ENCODE measurements at regions not wholly inside any gene's neighbourhood (a gene's known extent, or its start where the extent isn't known, plus 50 kb on each side); places are given as distances from the start of the nearest gene placed in this dataset.
"Not testable (repeated sequence)": the region's sequence is repeated elsewhere in the genome, so short reads cannot be mapped to it uniquely, and the experiment has no call there.

- Mint-ChIP-seq H3K4me3 (no peak overlapping the region), H3K27me3 (no peaks in the 10 kb centered on the region), H3K4me1 (no peaks in the 10 kb centered on the region), H3K36me3 (ENCODE audit: low read depth) (no peaks in the 10 kb centered on the region), H3K27ac (no peak overlapping the region), H3K9me3 (no peaks in the 10 kb centered on the region)
- ChIA-PET POLR2A (no interaction called here), CTCF (no interaction called here)
- no peak for DNase-seq
Measured at GRCh38 chr13:106100171-106100919, 435.1 kb downstream of the EFNB2 start.

GRCh38 chr13:106099765-106100164 lies 435.7 kb downstream of the EFNB2 start:
- Mint-ChIP-seq H3K36me3 (ENCODE audit: low read depth) (no peaks in the 10 kb centered on the region), H3K9me3 (no peaks in the 10 kb centered on the region), H3K27ac (no peak overlapping the region), H3K4me3 (no peak overlapping the region), H3K27me3 (no peaks in the 10 kb centered on the region), H3K4me1 (no peaks in the 10 kb centered on the region)
- no peak for DNase-seq
- ChIA-PET POLR2A (no interaction called here), CTCF (no interaction called here)

- Mint-ChIP-seq H3K36me3 (ENCODE audit: low read depth) (no peaks in the 10 kb centered on the region), H3K27me3 (no peaks in the 10 kb centered on the region), H3K4me1 (no peaks in the 10 kb centered on the region), H3K9me3 (no peaks in the 10 kb centered on the region), H3K27ac (no peak overlapping the region), H3K4me3 (no peak overlapping the region)
- ChIA-PET CTCF (no interaction called here), POLR2A (no interaction called here)
- no peak for DNase-seq
Measured at GRCh38 chr13:106098778-106099177, 436.7 kb downstream of the EFNB2 start.

- Mint-ChIP-seq H3K36me3 (ENCODE audit: low read depth) (no peaks in the 10 kb centered on the region), H3K27me3 (no peaks in the 10 kb centered on the region), H3K4me1 (no peaks in the 10 kb centered on the region), H3K27ac (no peak overlapping the region), H3K4me3 (no peak overlapping the region), H3K9me3 (no peaks in the 10 kb centered on the region)
- ChIA-PET POLR2A (no interaction called here), CTCF (no interaction called here)
- DNase-seq = no peak
Measured at GRCh38 chr13:106096661-106097092, 438.8 kb downstream of the EFNB2 start.

- no peak for DNase-seq
- H3K27ac Mint-ChIP-seq = no peak overlapping the region
- no peaks in the 10 kb centered on the region for H3K4me1 Mint-ChIP-seq
- H3K27me3 Mint-ChIP-seq = no peaks in the 10 kb centered on the region
- POLR2A ChIA-PET = no interaction called here
- H3K9me3 Mint-ChIP-seq = no peaks in the 10 kb centered on the region
- no peaks in the 10 kb centered on the region for H3K36me3 Mint-ChIP-seq (ENCODE audit: low read depth)
- CTCF ChIA-PET = no interaction called here
- H3K4me3 Mint-ChIP-seq = no peak overlapping the region
Measured at GRCh38 chr13:106095919-106096318, 439.5 kb downstream of the EFNB2 start.

- H3K4me3 Mint-ChIP-seq = no peak overlapping the region
Measured at GRCh38 chr13:106095406-106095805, 440.1 kb downstream of the EFNB2 start.

GRCh38 chr13:106090001-106090400 lies 445.5 kb downstream of the EFNB2 start:
- Mint-ChIP-seq H3K27me3 (no peaks in the 10 kb centered on the region), H3K36me3 (ENCODE audit: low read depth) (no peaks in the 10 kb centered on the region), H3K4me3 (no peak overlapping the region), H3K27ac (no peak overlapping the region), H3K4me1 (no peaks in the 10 kb centered on the region), H3K9me3 (no peaks in the 10 kb centered on the region)
- ChIA-PET CTCF (no interaction called here), POLR2A (no interaction called here)
- DNase-seq = no peak

More at GRCh38 chr13:106095406-106095805, 440.1 kb downstream of the EFNB2 start:
- DNase-seq = no peak
- CTCF ChIA-PET = no interaction called here
- Mint-ChIP-seq H3K36me3 (ENCODE audit: low read depth) (no peaks in the 10 kb centered on the region), H3K27me3 (no peaks in the 10 kb centered on the region), H3K27ac (no peak overlapping the region), H3K9me3 (no peaks in the 10 kb centered on the region), H3K4me1 (no peaks in the 10 kb centered on the region)
- POLR2A ChIA-PET = no interaction called here

GRCh38 chr13:106089261-106089980 lies 446.0 kb downstream of the EFNB2 start:
- CTCF ChIA-PET = no interaction called here
- no peak overlapping the region for H3K4me3 Mint-ChIP-seq
- no peaks in the 10 kb centered on the region for H3K36me3 Mint-ChIP-seq (ENCODE audit: low read depth)
- H3K4me1 Mint-ChIP-seq = no peaks in the 10 kb centered on the region
- H3K9me3 Mint-ChIP-seq = no peaks in the 10 kb centered on the region
- POLR2A ChIA-PET = no interaction called here
- H3K27me3 Mint-ChIP-seq = no peaks in the 10 kb centered on the region
- no peak for DNase-seq
- H3K27ac Mint-ChIP-seq = no peak overlapping the region

GRCh38 chr13:106088085-106088484 lies 447.4 kb downstream of the EFNB2 start:
- POLR2A ChIA-PET = no interaction called here
- Mint-ChIP-seq H3K4me1 (no peaks in the 10 kb centered on the region), H3K4me3 (no peak overlapping the region), H3K27ac (no peak overlapping the region), H3K36me3 (ENCODE audit: low read depth) (no peaks in the 10 kb centered on the region), H3K9me3 (no peaks in the 10 kb centered on the region), H3K27me3 (no peaks in the 10 kb centered on the region)
- CTCF ChIA-PET = no interaction called here
- DNase-seq = no peak

GRCh38 chr13:106087201-106087600 lies 448.3 kb downstream of the EFNB2 start:
- Mint-ChIP-seq H3K4me3 (no peak overlapping the region), H3K4me1 (no peaks in the 10 kb centered on the region), H3K27ac (no peak overlapping the region), H3K36me3 (ENCODE audit: low read depth) (no peaks in the 10 kb centered on the region), H3K9me3 (no peaks in the 10 kb centered on the region), H3K27me3 (no peaks in the 10 kb centered on the region)
- ChIA-PET CTCF (no interaction called here), POLR2A (no interaction called here)
- DNase-seq = no peak

GRCh38 chr13:106083620-106084350 lies 451.7 kb downstream of the EFNB2 start:
- CTCF ChIA-PET = no interaction called here
- POLR2A ChIA-PET = no interaction called here
- no peaks in the 10 kb centered on the region for H3K27me3 Mint-ChIP-seq
- H3K9me3 Mint-ChIP-seq = no peaks in the 10 kb centered on the region
- DNase-seq = no peak
- no peaks in the 10 kb centered on the region for H3K36me3 Mint-ChIP-seq (ENCODE audit: low read depth)
- no peak overlapping the region for H3K27ac Mint-ChIP-seq
- H3K4me3 Mint-ChIP-seq = no peak overlapping the region
- no peaks in the 10 kb centered on the region for H3K4me1 Mint-ChIP-seq

GRCh38 chr13:106081221-106081620 lies 454.2 kb downstream of the EFNB2 start:
- POLR2A ChIA-PET; H3K4me1 Mint-ChIP-seq; DNase-seq; CTCF ChIA-PET; H3K4me3 Mint-ChIP-seq; H3K27me3 Mint-ChIP-seq; H3K27ac Mint-ChIP-seq; H3K9me3 Mint-ChIP-seq; H3K36me3 Mint-ChIP-seq (ENCODE audit: low read depth): not testable (repeated sequence)

- Mint-ChIP-seq H3K36me3 (ENCODE audit: low read depth) (no peaks in the 10 kb centered on the region), H3K9me3 (peaks cover 2% of the 10 kb centered on the region), H3K4me1 (no peaks in the 10 kb centered on the region), H3K27me3 (no peaks in the 10 kb centered on the region), H3K27ac (no peak overlapping the region), H3K4me3 (no peak overlapping the region)
- ChIA-PET POLR2A (no interaction called here), CTCF (no interaction called here)
- no peak for DNase-seq
Measured at GRCh38 chr13:106078191-106078590, 457.3 kb downstream of the EFNB2 start.

GRCh38 chr13:106077017-106077416 lies 458.4 kb downstream of the EFNB2 start:
- H3K9me3 Mint-ChIP-seq = peaks cover 5% of the 10 kb centered on the region
- H3K27ac Mint-ChIP-seq = no peak overlapping the region
- no peaks in the 10 kb centered on the region for H3K4me1 Mint-ChIP-seq
- ChIA-PET CTCF (no interaction called here), POLR2A (no interaction called here)
- H3K4me3 Mint-ChIP-seq = no peak overlapping the region
- no peak for DNase-seq
- H3K27me3 Mint-ChIP-seq = no peaks in the 10 kb centered on the region
- no peaks in the 10 kb centered on the region for H3K36me3 Mint-ChIP-seq (ENCODE audit: low read depth)
